ENCODE measurements at regions not wholly inside any gene's neighbourhood (a gene's known extent, or its start where the extent isn't known, plus 50 kb on each side); places are given as distances from the start of the nearest gene placed in this dataset.

GRCh38 chr5:116660929-116661328 lies 86.3 kb upstream of the SEMA6A start:
- H3K4me3 ChIP-seq (ENCODE audit: low read length): no peak overlapping the region
- H3K27ac ChIP-seq (ENCODE audit: low read depth, low read length): no peak overlapping the region
- H3K56ac ChIP-seq (ENCODE audit: low read length): no peak overlapping the region
- no peak overlapping the region for H4K5ac ChIP-seq (ENCODE audit: low read length)
- DNase-seq: no peak
- H3K23ac ChIP-seq (ENCODE audit: low read length): no peak overlapping the region
- no peak overlapping the region for H2AK5ac ChIP-seq (ENCODE audit: low read length)
- H3K79me2 ChIP-seq (ENCODE audit: control insufficient read depth, insufficient read depth, low read length): no peaks in the 10 kb centered on the region
- WGBS (ENCODE audit: extremely low coverage, insufficient coverage, low lambda C conversion rate): no CpG with 5 or more reads among the region's 5 CpGs
- no peaks in the 10 kb centered on the region for H3K79me1 ChIP-seq (ENCODE audit: low read length)
- H3K4me2 ChIP-seq (ENCODE audit: low read length): no peak overlapping the region
- no peak overlapping the region for H2BK120ac ChIP-seq (ENCODE audit: low read depth, low read length)
- no peak overlapping the region for H3K18ac ChIP-seq (ENCODE audit: low read length)
- no peak overlapping the region for H2BK5ac ChIP-seq (ENCODE audit: low read length)
- no peak overlapping the region for H3K4ac ChIP-seq (ENCODE audit: low read depth, low read length)
- H3K36me3 ChIP-seq (ENCODE audit: control insufficient read depth, insufficient read depth, low read length): no peaks in the 10 kb centered on the region
- H3K27me3 ChIP-seq (ENCODE audit: insufficient read depth, low read length, poor library complexity): no peaks in the 10 kb centered on the region
- no peaks in the 10 kb centered on the region for H3K4me1 ChIP-seq (ENCODE audit: control insufficient read depth, low read depth, low read length)
- no peak overlapping the region for H3K9ac ChIP-seq (ENCODE audit: low read length)
- H4K8ac ChIP-seq (ENCODE audit: low read depth, low read length): no peak overlapping the region
- H2BK15ac ChIP-seq (replicated peaks; ENCODE audit: low read depth): no peak overlapping the region

GRCh38 chr5:116658830-116659229 lies 84.2 kb upstream of the SEMA6A start:
- Histone ChIP-seq H3K27me3 (ENCODE audit: insufficient read depth, low read length, poor library complexity) (no peaks in the 10 kb centered on the region), H3K4me2 (ENCODE audit: low read length) (no peak overlapping the region), H4K5ac (ENCODE audit: low read length) (no peak overlapping the region), H3K9ac (ENCODE audit: low read length) (no peak overlapping the region), H3K23ac (ENCODE audit: low read length) (no peak overlapping the region), H2BK120ac (ENCODE audit: low read depth, low read length) (no peak overlapping the region), H4K8ac (ENCODE audit: low read depth, low read length) (no peak overlapping the region), H3K4me3 (ENCODE audit: low read length) (no peak overlapping the region), H3K79me1 (ENCODE audit: low read length) (no peaks in the 10 kb centered on the region), H2BK5ac (ENCODE audit: low read length) (no peak overlapping the region), H3K36me3 (ENCODE audit: control insufficient read depth, insufficient read depth, low read length) (no peaks in the 10 kb centered on the region), H3K56ac (ENCODE audit: low read length) (no peak overlapping the region), H3K18ac (ENCODE audit: low read length) (no peak overlapping the region), H3K4me1 (ENCODE audit: control insufficient read depth, low read depth, low read length) (peaks cover 4% of the 10 kb centered on the region), H2BK15ac (replicated peaks; ENCODE audit: low read depth) (no peak overlapping the region), H2AK5ac (ENCODE audit: low read length) (no peak overlapping the region), H3K27ac (ENCODE audit: low read depth, low read length) (no peak overlapping the region), H3K4ac (ENCODE audit: low read depth, low read length) (no peak overlapping the region), H3K79me2 (ENCODE audit: control insufficient read depth, insufficient read depth, low read length) (no peaks in the 10 kb centered on the region)
- DNase-seq: no peak
- no CpG with 5 or more reads among the region's 1 CpG for WGBS (ENCODE audit: extremely low coverage, insufficient coverage, low lambda C conversion rate)

GRCh38 chr5:116658141-116658540 lies 83.5 kb upstream of the SEMA6A start:
- no peak overlapping the region for H2BK15ac ChIP-seq (replicated peaks; ENCODE audit: low read depth)
- no peak overlapping the region for H3K23ac ChIP-seq (ENCODE audit: low read length)
- no peak overlapping the region for H2BK5ac ChIP-seq (ENCODE audit: low read length)
- no peaks in the 10 kb centered on the region for H3K36me3 ChIP-seq (ENCODE audit: control insufficient read depth, insufficient read depth, low read length)
- no peak overlapping the region for H3K27ac ChIP-seq (ENCODE audit: low read depth, low read length)
- H2AK5ac ChIP-seq (ENCODE audit: low read length): no peak overlapping the region
- no peak overlapping the region for H3K56ac ChIP-seq (ENCODE audit: low read length)
- H4K5ac ChIP-seq (ENCODE audit: low read length): no peak overlapping the region
- no peak overlapping the region for H3K4me2 ChIP-seq (ENCODE audit: low read length)
- H3K9ac ChIP-seq (ENCODE audit: low read length): no peak overlapping the region
- no peaks in the 10 kb centered on the region for H3K79me2 ChIP-seq (ENCODE audit: control insufficient read depth, insufficient read depth, low read length)
- DNase-seq: no peak
- no peak overlapping the region for H2BK120ac ChIP-seq (ENCODE audit: low read depth, low read length)
- H3K27me3 ChIP-seq (ENCODE audit: insufficient read depth, low read length, poor library complexity): no peaks in the 10 kb centered on the region
- peaks cover 4% of the 10 kb centered on the region for H3K4me1 ChIP-seq (ENCODE audit: control insufficient read depth, low read depth, low read length)
- no peak overlapping the region for H3K18ac ChIP-seq (ENCODE audit: low read length)
- no peak overlapping the region for H3K4me3 ChIP-seq (ENCODE audit: low read length)
- no peak overlapping the region for H4K8ac ChIP-seq (ENCODE audit: low read depth, low read length)
- no peaks in the 10 kb centered on the region for H3K79me1 ChIP-seq (ENCODE audit: low read length)
- H3K4ac ChIP-seq (ENCODE audit: low read depth, low read length): no peak overlapping the region

- H3K4me1 ChIP-seq (ENCODE audit: control insufficient read depth, low read depth, low read length): peaks cover 10% of the 10 kb centered on the region
- no peak overlapping the region for H3K27ac ChIP-seq (ENCODE audit: low read depth, low read length)
- H2BK120ac ChIP-seq (ENCODE audit: low read depth, low read length): peak overlapping the region; percentile 45
- H3K23ac ChIP-seq (ENCODE audit: low read length): no peak overlapping the region
- no peak overlapping the region for H4K8ac ChIP-seq (ENCODE audit: low read depth, low read length)
- H3K79me1 ChIP-seq (ENCODE audit: low read length): no peaks in the 10 kb centered on the region
- H3K56ac ChIP-seq (ENCODE audit: low read length): no peak overlapping the region
- H2AK5ac ChIP-seq (ENCODE audit: low read length): no peak overlapping the region
- H3K4me3 ChIP-seq (ENCODE audit: low read length): no peak overlapping the region
- DNase-seq: no peak
- no peak overlapping the region for H3K18ac ChIP-seq (ENCODE audit: low read length)
- no CpG with 5 or more reads among the region's 3 CpGs for WGBS (ENCODE audit: extremely low coverage, insufficient coverage, low lambda C conversion rate)
- no peaks in the 10 kb centered on the region for H3K27me3 ChIP-seq (ENCODE audit: insufficient read depth, low read length, poor library complexity)
- H3K4me2 ChIP-seq (ENCODE audit: low read length): no peak overlapping the region
- no peak overlapping the region for H3K4ac ChIP-seq (ENCODE audit: low read depth, low read length)
- H3K9ac ChIP-seq (ENCODE audit: low read length): no peak overlapping the region
- H2BK5ac ChIP-seq (ENCODE audit: low read length): no peak overlapping the region
- peak overlapping the region; percentile 92 for H2BK15ac ChIP-seq (replicated peaks; ENCODE audit: low read depth)
- no peaks in the 10 kb centered on the region for H3K36me3 ChIP-seq (ENCODE audit: control insufficient read depth, insufficient read depth, low read length)
- no peaks in the 10 kb centered on the region for H3K79me2 ChIP-seq (ENCODE audit: control insufficient read depth, insufficient read depth, low read length)
- no peak overlapping the region for H4K5ac ChIP-seq (ENCODE audit: low read length)
These were observed 80.8 kb upstream of the SEMA6A start for GRCh38 chr5:116655431-116655830.

GRCh38 chr5:116654925-116655324 lies 80.3 kb upstream of the SEMA6A start:
- H3K4me1 ChIP-seq (ENCODE audit: control insufficient read depth, low read depth, low read length): peaks cover 10% of the 10 kb centered on the region
- H2BK120ac ChIP-seq (ENCODE audit: low read depth, low read length): no peak overlapping the region
- H2BK15ac ChIP-seq (replicated peaks; ENCODE audit: low read depth): peak overlapping the region; percentile 92
- H4K5ac ChIP-seq (ENCODE audit: low read length): no peak overlapping the region
- no peak overlapping the region for H2BK5ac ChIP-seq (ENCODE audit: low read length)
- no peaks in the 10 kb centered on the region for H3K79me1 ChIP-seq (ENCODE audit: low read length)
- no peak overlapping the region for H3K18ac ChIP-seq (ENCODE audit: low read length)
- no peak for DNase-seq
- H3K4me2 ChIP-seq (ENCODE audit: low read length): no peak overlapping the region
- no peak overlapping the region for H3K9ac ChIP-seq (ENCODE audit: low read length)
- no peaks in the 10 kb centered on the region for H3K36me3 ChIP-seq (ENCODE audit: control insufficient read depth, insufficient read depth, low read length)
- no peak overlapping the region for H3K27ac ChIP-seq (ENCODE audit: low read depth, low read length)
- no peak overlapping the region for H3K56ac ChIP-seq (ENCODE audit: low read length)
- no peak overlapping the region for H3K23ac ChIP-seq (ENCODE audit: low read length)
- no CpG with 5 or more reads among the region's 3 CpGs for WGBS (ENCODE audit: extremely low coverage, insufficient coverage, low lambda C conversion rate)
- H4K8ac ChIP-seq (ENCODE audit: low read depth, low read length): no peak overlapping the region
- H3K27me3 ChIP-seq (ENCODE audit: insufficient read depth, low read length, poor library complexity): no peaks in the 10 kb centered on the region
- no peak overlapping the region for H3K4me3 ChIP-seq (ENCODE audit: low read length)
- H3K4ac ChIP-seq (ENCODE audit: low read depth, low read length): no peak overlapping the region
- no peak overlapping the region for H2AK5ac ChIP-seq (ENCODE audit: low read length)
- no peaks in the 10 kb centered on the region for H3K79me2 ChIP-seq (ENCODE audit: control insufficient read depth, insufficient read depth, low read length)

GRCh38 chr5:116652903-116653302 lies 78.3 kb upstream of the SEMA6A start:
- H3K23ac ChIP-seq (ENCODE audit: low read length): no peak overlapping the region
- H3K56ac ChIP-seq (ENCODE audit: low read length): peak overlapping the region; percentile 27
- H3K18ac ChIP-seq (ENCODE audit: low read length): peak overlapping the region; percentile 84
- H2BK15ac ChIP-seq (replicated peaks; ENCODE audit: low read depth): no peak overlapping the region
- peak overlapping the region; percentile 76 for H4K8ac ChIP-seq (ENCODE audit: low read depth, low read length)
- peak; percentile 65 for DNase-seq
- H3K4me2 ChIP-seq (ENCODE audit: low read length): no peak overlapping the region
- no peaks in the 10 kb centered on the region for H3K79me1 ChIP-seq (ENCODE audit: low read length)
- H3K9ac ChIP-seq (ENCODE audit: low read length): no peak overlapping the region
- no CpG with 5 or more reads among the region's 3 CpGs for WGBS (ENCODE audit: extremely low coverage, insufficient coverage, low lambda C conversion rate)
- H2BK120ac ChIP-seq (ENCODE audit: low read depth, low read length): no peak overlapping the region
- H3K4me3 ChIP-seq (ENCODE audit: low read length): no peak overlapping the region
- peaks cover 11% of the 10 kb centered on the region for H3K4me1 ChIP-seq (ENCODE audit: control insufficient read depth, low read depth, low read length)
- H4K5ac ChIP-seq (ENCODE audit: low read length): no peak overlapping the region
- H3K27me3 ChIP-seq (ENCODE audit: insufficient read depth, low read length, poor library complexity): no peaks in the 10 kb centered on the region
- H3K79me2 ChIP-seq (ENCODE audit: control insufficient read depth, insufficient read depth, low read length): no peaks in the 10 kb centered on the region
- H3K36me3 ChIP-seq (ENCODE audit: control insufficient read depth, insufficient read depth, low read length): no peaks in the 10 kb centered on the region
- no peak overlapping the region for H2BK5ac ChIP-seq (ENCODE audit: low read length)
- H2AK5ac ChIP-seq (ENCODE audit: low read length): no peak overlapping the region
- peak overlapping the region; percentile 69 for H3K27ac ChIP-seq (ENCODE audit: low read depth, low read length)
- H3K4ac ChIP-seq (ENCODE audit: low read depth, low read length): no peak overlapping the region
